GM19025 (cell line): ENCODE measurements at regions not wholly inside any gene's neighbourhood (a gene's known extent, or its start where the extent isn't known, plus 50 kb on each side); places are given as distances from the start of the nearest gene placed in this dataset.
A peak's percentile ranks its signal among the peaks of the same experiment; 100 is the strongest.

Source experiments
- ATAC-seq: cut with Tn5 transposase; IDR thresholded peaks from one replicate; pipeline ENCODE4 v1.9.1; 2021; ENCODE audit warnings: mild to moderate bottlenecking, low read depth, moderate library complexity; ENCODE audit not compliant: unreplicated experiment

- peak; percentile 76 for ATAC-seq
Observed at GRCh38 chr20:53839423-53840176, 230.8 kb downstream of the BCAS1 start.

DNA sequence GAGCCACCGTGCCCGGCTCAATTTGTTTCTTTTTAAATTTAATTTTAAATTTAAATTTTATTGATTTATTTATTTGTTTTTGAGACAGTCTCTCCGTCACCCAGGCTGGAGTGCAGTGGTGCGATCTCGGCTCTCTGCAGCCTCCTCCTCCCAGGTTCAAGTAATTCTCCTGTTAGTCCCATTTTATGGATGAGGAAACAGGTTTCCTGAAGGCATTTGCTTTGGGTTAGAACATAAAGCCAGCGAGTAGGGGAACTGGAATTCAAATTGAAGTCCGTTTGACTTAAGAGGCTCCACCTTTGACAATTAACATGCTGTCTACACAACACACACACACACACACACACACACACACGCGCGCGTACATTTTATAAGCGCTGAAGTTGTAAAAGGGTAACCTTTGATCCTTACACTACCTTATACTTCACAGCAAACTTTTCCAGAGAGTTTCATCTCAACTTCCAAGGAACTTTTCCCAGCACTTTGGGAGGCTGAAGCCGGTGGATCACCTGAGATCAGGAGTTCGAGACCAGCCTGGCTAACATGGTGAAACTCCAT lies 232.0 kb downstream of the BCAS1 start:
- ATAC-seq = no peak

DNA sequence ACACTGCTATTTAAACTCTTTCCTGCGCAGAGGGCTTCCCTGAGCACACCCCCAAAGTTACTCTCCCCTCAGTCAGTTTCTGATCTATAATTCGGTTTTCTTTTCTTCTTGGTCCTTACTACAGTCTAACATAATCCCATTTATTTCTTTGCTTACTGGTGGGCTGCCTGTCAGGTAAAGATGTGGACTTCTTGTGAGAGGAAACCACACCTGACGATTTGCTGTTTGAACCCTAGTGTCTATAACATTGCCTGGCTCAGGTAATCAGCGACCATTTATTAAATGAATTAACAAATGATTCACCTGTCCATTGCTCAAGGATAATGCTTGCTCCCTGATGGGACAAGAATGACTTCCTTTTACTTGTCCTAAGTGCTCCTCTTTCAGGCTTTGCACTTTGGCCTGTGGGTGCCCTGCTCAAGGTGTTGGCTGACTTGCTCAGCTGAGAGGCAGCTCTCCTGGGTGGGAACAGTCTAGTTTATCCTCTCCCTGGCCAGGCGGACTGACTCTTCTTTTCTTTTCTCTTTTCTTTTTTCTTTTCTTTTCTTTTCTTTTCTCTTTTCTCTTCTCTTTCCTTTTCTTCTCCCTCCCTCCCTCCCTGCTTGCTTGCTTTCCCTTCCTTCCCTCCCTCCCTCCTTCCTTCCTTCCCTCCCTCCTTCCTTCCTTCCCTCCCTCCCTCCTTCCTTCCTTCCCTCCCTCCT lies 233.1 kb downstream of the BCAS1 start:
- no peak for ATAC-seq

GRCh38 chr20:53834749-53835148 lies 235.6 kb downstream of the BCAS1 start:
- ATAC-seq = no peak

GRCh38 chr20:53834062-53834442 lies 236.3 kb downstream of the BCAS1 start:
- no peak for ATAC-seq

- ATAC-seq = no peak
Observed at GRCh38 chr20:53833333-53834061, 236.9 kb downstream of the BCAS1 start.

GRCh38 chr20:53832499-53832898 lies 237.9 kb downstream of the BCAS1 start:
- no peak for ATAC-seq

DNA sequence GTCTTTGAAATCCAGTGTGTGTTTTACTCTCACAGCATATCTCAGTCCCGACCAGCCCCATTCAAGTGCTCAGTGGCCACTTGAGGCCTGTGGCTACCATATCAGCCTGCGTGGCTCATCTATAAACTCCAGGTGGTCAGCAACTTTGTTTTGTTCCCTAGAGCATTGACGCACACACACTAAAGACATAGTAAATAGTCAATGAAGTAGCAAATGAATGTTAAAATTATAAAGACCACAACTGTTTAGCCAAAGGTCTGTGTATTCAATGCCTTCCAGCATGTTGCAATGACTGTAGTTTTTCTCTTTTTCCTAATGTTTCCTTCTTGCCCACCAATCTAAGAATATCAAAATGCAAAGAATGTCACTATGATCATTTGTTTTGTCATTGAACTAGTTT lies 238.2 kb upstream of the ZNF217 start:
- no peak for ATAC-seq

- ATAC-seq = no peak
Observed at GRCh38 chr20:53831228-53831627, 237.6 kb upstream of the ZNF217 start.

DNA sequence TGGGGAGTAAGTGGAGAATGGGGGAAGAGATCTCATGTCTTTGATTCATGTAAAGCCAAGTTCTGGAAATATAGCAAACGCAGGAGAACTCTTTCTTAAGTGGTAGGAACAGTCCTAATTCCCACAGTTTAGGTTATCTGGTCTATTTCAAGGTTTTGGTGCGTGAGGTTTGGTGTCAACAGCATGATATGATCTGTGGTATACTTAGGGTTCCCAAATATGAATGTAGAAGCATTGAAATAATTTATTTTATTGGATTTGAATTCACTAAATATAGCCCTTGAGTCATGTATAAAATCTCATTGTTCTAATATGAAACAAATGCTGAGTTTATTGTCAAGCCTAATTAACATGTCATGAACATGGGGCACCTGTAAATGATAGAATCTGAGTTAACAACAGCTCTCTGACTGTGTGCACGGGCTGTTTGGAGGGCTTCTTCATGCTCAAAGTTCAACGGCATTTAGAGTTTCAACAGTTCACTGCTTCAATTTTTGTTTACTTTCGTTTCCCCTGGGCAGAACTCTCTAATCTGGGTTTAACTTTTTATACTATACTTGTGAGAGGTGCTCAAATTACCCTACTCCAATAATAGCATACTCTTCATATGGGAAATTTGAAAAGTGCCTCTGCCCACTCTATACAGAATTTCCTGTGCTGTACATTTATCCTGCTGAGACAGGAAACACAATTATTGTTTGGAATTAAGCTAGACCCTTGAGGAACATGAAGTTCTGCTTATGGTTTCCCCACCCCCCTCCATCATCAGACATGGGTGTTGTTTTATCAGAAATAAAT lies 236.3 kb upstream of the ZNF217 start:
- no peak for ATAC-seq

- ATAC-seq = no peak
Observed at GRCh38 chr20:53829255-53829723, 235.7 kb upstream of the ZNF217 start.

- ATAC-seq = no peak
Observed at GRCh38 chr20:53828682-53829254, 235.1 kb upstream of the ZNF217 start.

DNA sequence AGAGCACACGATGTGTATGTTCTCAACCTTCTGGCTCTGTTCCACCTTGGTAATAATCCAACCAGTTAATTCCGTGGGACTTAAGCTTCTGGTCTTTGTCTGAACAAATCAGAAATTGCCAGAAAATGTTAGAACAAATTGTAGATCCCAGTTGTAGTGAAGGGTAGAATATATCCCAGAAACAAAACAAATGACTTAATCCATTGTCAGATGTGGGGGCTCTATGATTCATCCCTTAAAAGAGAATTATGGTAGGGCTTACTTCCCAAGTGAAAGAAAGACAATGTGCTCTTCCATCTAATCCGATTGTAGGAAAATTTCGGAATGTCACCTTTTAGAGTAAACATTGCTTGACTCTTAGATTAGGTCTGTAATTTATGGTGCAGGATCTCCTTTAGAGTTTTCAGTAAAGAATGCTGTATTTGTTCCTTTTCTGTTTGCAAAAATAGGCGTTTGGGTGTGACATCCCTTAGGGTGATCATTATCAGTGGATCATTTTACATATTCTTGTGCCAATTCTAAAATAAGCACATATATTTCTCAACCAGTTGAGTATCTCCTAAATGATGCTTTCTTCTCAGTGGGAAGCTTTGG lies 234.5 kb upstream of the ZNF217 start:
- ATAC-seq = no peak

DNA sequence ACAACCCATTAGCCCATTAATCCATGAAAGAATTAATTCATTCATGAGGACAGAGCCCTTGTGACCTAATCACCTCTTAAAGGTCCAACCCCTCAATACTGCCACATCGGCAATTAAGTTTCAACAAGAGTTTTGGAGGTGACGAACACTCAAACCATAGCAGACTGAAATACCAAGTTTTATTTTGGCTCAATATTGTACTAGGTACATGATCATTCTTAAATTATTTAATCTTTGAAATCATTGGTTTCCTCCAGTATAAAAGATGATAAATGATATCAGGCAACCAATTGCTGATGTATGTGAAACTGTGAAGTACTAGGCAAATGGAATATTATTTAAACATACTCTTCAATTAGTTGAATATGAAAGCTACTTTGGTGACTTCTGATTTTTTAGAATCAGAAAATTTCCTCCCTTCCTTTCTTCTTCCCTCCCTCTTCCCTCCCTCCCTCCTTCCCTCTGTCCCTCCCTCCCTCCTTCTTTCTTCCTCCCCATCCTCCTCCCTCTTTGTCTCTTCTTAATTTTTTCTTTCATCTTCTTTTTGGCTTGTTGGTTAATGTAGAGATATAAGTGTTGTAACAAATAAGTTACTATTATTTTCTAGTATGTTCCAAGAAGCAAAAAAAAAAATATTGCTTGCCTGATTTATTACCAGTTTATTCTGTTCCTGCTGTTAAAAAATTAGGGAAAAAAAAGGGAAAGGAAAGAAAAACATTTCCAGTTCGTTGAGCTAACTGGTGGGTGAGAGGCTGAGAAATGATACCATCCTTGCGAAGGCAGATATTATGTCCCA lies 233.9 kb upstream of the ZNF217 start:
- no peak for ATAC-seq

DNA sequence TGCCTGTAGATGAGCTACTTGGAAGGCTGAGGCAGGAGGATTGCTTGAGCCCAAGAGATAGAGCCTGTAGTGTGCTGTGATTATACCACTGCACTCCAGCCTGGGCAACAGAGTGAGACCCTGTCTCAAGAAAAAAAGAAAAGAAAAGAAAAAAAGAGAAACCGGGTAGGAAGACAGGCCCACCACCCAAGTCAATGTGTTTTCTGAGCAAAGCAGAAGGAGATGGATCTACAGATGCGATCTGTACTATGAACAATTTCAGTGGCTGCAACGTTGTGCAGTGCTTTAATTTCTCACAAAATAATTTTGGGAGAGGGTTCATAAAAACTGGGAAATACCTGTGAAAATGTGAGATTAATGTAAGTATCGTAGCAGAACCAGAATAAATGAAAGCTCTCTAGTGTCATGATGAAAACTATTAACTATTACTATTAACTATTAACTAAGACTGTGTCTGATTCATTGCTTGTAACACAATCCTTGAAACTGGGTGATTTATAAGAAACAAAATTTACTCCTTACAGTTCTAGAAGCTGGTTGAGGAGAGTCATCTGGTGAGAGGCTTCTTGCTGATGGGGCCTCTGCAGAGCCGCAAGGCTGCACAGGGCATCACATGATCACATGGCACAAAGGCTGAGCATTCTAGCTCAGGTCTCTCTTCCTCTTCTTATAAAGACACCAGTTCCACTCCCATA lies 233.1 kb upstream of the ZNF217 start:
- ATAC-seq = peak; percentile 73

GRCh38 chr20:53826090-53826489 lies 232.5 kb upstream of the ZNF217 start:
- no peak for ATAC-seq

DNA sequence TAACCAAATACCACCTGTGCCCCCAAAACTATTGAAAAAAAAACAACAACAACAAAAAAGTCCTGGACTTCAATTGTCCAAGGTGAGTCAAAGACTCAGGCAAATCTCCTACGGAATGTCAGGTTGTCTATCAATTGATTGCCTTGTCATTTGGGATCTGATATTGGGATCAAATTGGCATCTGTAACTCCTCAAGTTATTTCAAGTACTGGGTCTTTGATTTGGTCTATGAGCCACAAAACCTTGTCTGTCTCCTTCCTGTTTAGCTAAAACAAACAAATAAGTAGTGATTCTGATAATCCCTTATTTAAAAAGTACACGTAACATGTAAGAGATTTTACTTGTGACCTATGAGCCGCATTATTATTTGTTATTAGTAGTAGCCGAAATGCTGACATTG lies 231.6 kb upstream of the ZNF217 start:
- ATAC-seq = no peak

DNA sequence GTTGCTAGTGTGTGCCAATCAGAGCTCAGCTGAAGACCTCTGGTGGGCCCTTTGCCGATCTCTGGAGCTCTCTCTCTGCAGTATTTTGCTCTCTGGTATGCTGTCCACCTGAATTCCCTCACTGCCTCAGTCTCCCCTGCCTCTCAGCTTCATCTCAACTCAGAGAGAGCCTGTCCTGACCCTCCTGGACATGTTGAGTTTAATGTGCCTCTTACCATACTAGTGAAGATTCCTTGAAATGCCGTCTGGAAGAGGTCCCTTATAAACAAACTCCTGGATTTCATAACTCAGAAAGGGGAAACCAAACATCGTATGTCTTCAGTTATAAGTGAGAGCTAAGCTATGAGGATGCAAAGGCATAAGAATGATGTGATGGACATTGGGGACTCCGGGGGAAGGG lies 231.1 kb upstream of the ZNF217 start:
- no peak for ATAC-seq
